ENCODE measurements at regions not wholly inside any gene's neighbourhood (a gene's known extent, or its start where the extent isn't known, plus 50 kb on each side); places are given as distances from the start of the nearest gene placed in this dataset.

- TF ChIP-seq CTCF (IDR thresholded peaks at IDR 0.05) (no peak), POLR2AphosphoS5 (IDR thresholded peaks at IDR 0.05) (no peak)
Observed at GRCh38 chr4:141371206-141371605, 150.5 kb downstream of the ZNF330 start.
